ENCODE measurements at regions not wholly inside any gene's neighbourhood (a gene's known extent, or its start where the extent isn't known, plus 50 kb on each side); places are given as distances from the start of the nearest gene placed in this dataset.

- TF ChIP-seq CTCF (IDR thresholded peaks at IDR 0.05; ENCODE audit: low read depth, low read length, missing control alignments), result no peak
- no peak for DNase-seq (ENCODE audit: low read depth)
- H3K4me3 ChIP-seq (ENCODE audit: low read depth, low read length), result no peak overlapping the region
- in situ Hi-C loops (cut with HindIII; ENCODE audit: low sequenced_read_pairs), result no loop called here
Measured at GRCh38 chr19:34588249-34588648, 88.7 kb downstream of the SCGB2B2 start.

GRCh38 chr19:34580408-34580807 is 96.6 kb downstream of the SCGB2B2 start:
- no peak overlapping the region for H3K4me3 ChIP-seq (ENCODE audit: low read depth, low read length)
- DNase-seq (ENCODE audit: low read depth), result no peak
- in situ Hi-C loops (cut with HindIII; ENCODE audit: low sequenced_read_pairs), result loop anchor here (5.0 kb wide), 1 partner anchor 33 kb away; no protein-coding TSS in a partner anchor
- no peak for TF ChIP-seq CTCF (IDR thresholded peaks at IDR 0.05; ENCODE audit: low read depth, low read length, missing control alignments)

- no peak overlapping the region for H3K4me3 ChIP-seq (ENCODE audit: low read depth, low read length)
- DNase-seq (ENCODE audit: low read depth), result no peak
- in situ Hi-C loops (cut with HindIII; ENCODE audit: low sequenced_read_pairs), result loop anchor here (5.0 kb wide), 1 partner anchor 33 kb away; no protein-coding TSS in a partner anchor
- TF ChIP-seq CTCF (IDR thresholded peaks at IDR 0.05; ENCODE audit: low read depth, low read length, missing control alignments), result no peak
Measured at GRCh38 chr19:34580055-34580336, 97.0 kb downstream of the SCGB2B2 start.

- in situ Hi-C loops (cut with HindIII; ENCODE audit: low sequenced_read_pairs), result loop anchor here (5.0 kb wide), 1 partner anchor 32 kb away; no protein-coding TSS in a partner anchor
- no peak for TF ChIP-seq CTCF (IDR thresholded peaks at IDR 0.05; ENCODE audit: low read depth, low read length, missing control alignments)
- no peak for DNase-seq (ENCODE audit: low read depth)
Measured at GRCh38 chr19:34579281-34580054, 97.5 kb downstream of the SCGB2B2 start.

GRCh38 chr19:34578751-34579150 is 97.2 kb downstream of the WTIP start:
- H3K4me3 ChIP-seq (ENCODE audit: low read depth, low read length), result no peak overlapping the region
- in situ Hi-C loops (cut with HindIII; ENCODE audit: low sequenced_read_pairs), result no loop called here
- no peak for TF ChIP-seq CTCF (IDR thresholded peaks at IDR 0.05; ENCODE audit: low read depth, low read length, missing control alignments)
- DNase-seq (ENCODE audit: low read depth), result no peak

More at GRCh38 chr19:34579281-34580054, 97.5 kb downstream of the SCGB2B2 start:
- no peak overlapping the region for H3K4me3 ChIP-seq (ENCODE audit: low read depth, low read length)

- no peak overlapping the region for H3K4me3 ChIP-seq (ENCODE audit: low read depth, low read length)
- in situ Hi-C loops (cut with HindIII; ENCODE audit: low sequenced_read_pairs), result no loop called here
- DNase-seq (ENCODE audit: low read depth), result no peak
- no peak for TF ChIP-seq CTCF (IDR thresholded peaks at IDR 0.05; ENCODE audit: low read depth, low read length, missing control alignments)
Measured at GRCh38 chr19:34578173-34578572, 96.6 kb downstream of the WTIP start.
